ENCODE measurements at regions not wholly inside any gene's neighbourhood (a gene's known extent, or its start where the extent isn't known, plus 50 kb on each side); places are given as distances from the start of the nearest gene placed in this dataset.

- H2AFZ ChIP-seq (ENCODE audit: low read depth, low read length, severe bottlenecking): no peak overlapping the region
- H3K27ac ChIP-seq (ENCODE audit: low read depth, low read length): no peak overlapping the region
- H3K9me3 ChIP-seq (ENCODE audit: insufficient read depth, low read length): no peaks in the 10 kb centered on the region
- H3K9me2 ChIP-seq (replicated peaks; ENCODE audit: insufficient read depth, low read length): no peaks in the 10 kb centered on the region
- no peak overlapping the region for H3K4me3 ChIP-seq (ENCODE audit: insufficient read depth, low read length, poor library complexity, severe bottlenecking)
- no peaks in the 10 kb centered on the region for H4K20me1 ChIP-seq (ENCODE audit: low read depth, low read length)
- no peaks in the 10 kb centered on the region for H3K36me3 ChIP-seq (ENCODE audit: low read length)
- no peaks in the 10 kb centered on the region for H3F3A ChIP-seq (ENCODE audit: insufficient read depth)
- no peaks in the 10 kb centered on the region for H3K27me3 ChIP-seq (ENCODE audit: low read length)
- H3K9ac ChIP-seq (ENCODE audit: low read length): no peak overlapping the region
- no peak overlapping the region for H3K4me2 ChIP-seq (ENCODE audit: low read depth, low read length, poor library complexity, severe bottlenecking)
- no peaks in the 10 kb centered on the region for H3K79me2 ChIP-seq (ENCODE audit: insufficient read depth, low read length)
- TF ChIP-seq EZH2phosphoT487 (conservative IDR thresholded peaks at IDR 0.05; ENCODE audit: low read length) (no peak), CTCF (IDR thresholded peaks at IDR 0.05; ENCODE audit: insufficient read depth, low read length, poor library complexity, severe bottlenecking) (no peak)
Measured at GRCh38 chr13:71382285-71382684, 484.7 kb downstream of the DACH1 start.

- Histone ChIP-seq H3K79me2 (ENCODE audit: insufficient read depth, low read length) (no peaks in the 10 kb centered on the region), H3K9ac (ENCODE audit: low read length) (no peak overlapping the region), H3F3A (ENCODE audit: insufficient read depth) (no peaks in the 10 kb centered on the region), H3K9me2 (replicated peaks; ENCODE audit: insufficient read depth, low read length) (no peaks in the 10 kb centered on the region), H4K20me1 (ENCODE audit: low read depth, low read length) (no peaks in the 10 kb centered on the region), H3K27me3 (ENCODE audit: low read length) (no peaks in the 10 kb centered on the region), H3K27ac (ENCODE audit: low read depth, low read length) (no peak overlapping the region), H3K36me3 (ENCODE audit: low read length) (no peaks in the 10 kb centered on the region), H2AFZ (ENCODE audit: low read depth, low read length, severe bottlenecking) (no peak overlapping the region), H3K4me3 (ENCODE audit: insufficient read depth, low read length, poor library complexity, severe bottlenecking) (no peak overlapping the region), H3K9me3 (ENCODE audit: insufficient read depth, low read length) (no peaks in the 10 kb centered on the region), H3K4me2 (ENCODE audit: low read depth, low read length, poor library complexity, severe bottlenecking) (no peak overlapping the region)
- TF ChIP-seq EZH2phosphoT487 (conservative IDR thresholded peaks at IDR 0.05; ENCODE audit: low read length) (no peak), CTCF (IDR thresholded peaks at IDR 0.05; ENCODE audit: insufficient read depth, low read length, poor library complexity, severe bottlenecking) (no peak)
Measured at GRCh38 chr13:71380191-71380590, 486.8 kb downstream of the DACH1 start.

- Histone ChIP-seq H3K4me2 (ENCODE audit: low read depth, low read length, poor library complexity, severe bottlenecking) (peak overlapping the region; percentile 39), H3K27me3 (ENCODE audit: low read length) (no peaks in the 10 kb centered on the region), H3F3A (ENCODE audit: insufficient read depth) (no peaks in the 10 kb centered on the region), H3K36me3 (ENCODE audit: low read length) (no peaks in the 10 kb centered on the region), H3K9me2 (replicated peaks; ENCODE audit: insufficient read depth, low read length) (no peaks in the 10 kb centered on the region), H3K9me3 (ENCODE audit: insufficient read depth, low read length) (no peaks in the 10 kb centered on the region), H2AFZ (ENCODE audit: low read depth, low read length, severe bottlenecking) (peak overlapping the region; percentile 18), H3K27ac (ENCODE audit: low read depth, low read length) (no peak overlapping the region), H4K20me1 (ENCODE audit: low read depth, low read length) (no peaks in the 10 kb centered on the region), H3K79me2 (ENCODE audit: insufficient read depth, low read length) (no peaks in the 10 kb centered on the region), H3K4me3 (ENCODE audit: insufficient read depth, low read length, poor library complexity, severe bottlenecking) (no peak overlapping the region), H3K9ac (ENCODE audit: low read length) (no peak overlapping the region)
- TF ChIP-seq EZH2phosphoT487 (conservative IDR thresholded peaks at IDR 0.05; ENCODE audit: low read length): no peak
- TF ChIP-seq CTCF (IDR thresholded peaks at IDR 0.05; ENCODE audit: insufficient read depth, low read length, poor library complexity, severe bottlenecking): no peak
Measured at GRCh38 chr13:71378961-71379905, 487.8 kb downstream of the DACH1 start.
